Activated CD4-positive, alpha-beta T cell treated with anti-CD3 and anti-CD28 coated beads, Interleukin-2, amount 50 U/mL, for 48 hours (primary cell): ENCODE measurements at regions not wholly inside any gene's neighbourhood (a gene's known extent, or its start where the extent isn't known, plus 50 kb on each side); places are given as distances from the start of the nearest gene placed in this dataset.
"Not testable (repeated sequence)": the region's sequence is repeated elsewhere in the genome, so short reads cannot be mapped to it uniquely, and the experiment has no call there.

Source experiments
- DNase-seq, 2 experiments: peaks; one replicate each; pipeline ENCODE4 v3.0.0-alpha.2; 2020

- DNase-seq: no peak
Observed at GRCh38 chr2:145007093-145007959, 487.4 kb upstream of the ZEB2 start.

GRCh38 chr2:145002624-145003023, 482.7 kb upstream of the ZEB2 start:
- DNase-seq: no peak

DNA sequence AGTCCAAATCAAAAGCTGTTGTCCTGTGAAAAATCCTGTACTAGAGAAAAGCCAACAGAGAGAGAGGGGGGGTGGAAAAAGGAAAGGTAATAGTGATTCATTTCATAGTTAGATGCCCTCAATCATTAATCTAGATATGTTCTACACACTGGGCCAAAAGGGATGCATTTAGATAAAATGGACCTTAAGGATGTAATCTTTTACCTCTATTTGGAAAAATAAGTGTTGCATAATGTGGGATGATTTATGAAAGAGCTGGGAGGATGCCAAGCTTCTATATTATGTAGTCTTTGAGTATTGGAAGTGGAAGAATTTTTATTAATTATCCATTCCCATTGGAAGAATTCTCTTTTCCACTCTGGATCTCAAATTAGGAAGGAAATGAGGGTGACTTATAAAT, 480.5 kb upstream of the ZEB2 start:
- DNase-seq: no peak

DNA sequence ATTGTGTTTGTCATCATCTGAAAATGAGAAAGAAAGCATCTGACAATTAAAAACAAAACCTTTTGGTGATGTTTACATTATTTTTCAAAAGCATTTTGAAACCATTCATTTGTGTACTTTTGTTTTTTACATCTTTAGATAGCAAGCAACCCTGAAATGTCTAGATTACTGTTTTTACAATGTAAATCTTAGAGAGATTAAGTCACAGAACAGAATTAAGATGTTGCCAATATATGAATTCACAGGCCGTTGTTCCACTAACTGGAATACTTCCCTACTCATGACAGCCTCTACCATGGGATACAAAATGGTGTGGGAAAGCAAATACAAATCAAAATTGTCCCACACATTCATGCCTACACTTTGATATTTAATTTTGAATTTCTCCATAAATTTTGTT, 480.0 kb upstream of the ZEB2 start:
- no peak for DNase-seq

- DNase-seq: no peak
Observed at GRCh38 chr2:144999071-144999875, 479.4 kb upstream of the ZEB2 start.

GRCh38 chr2:144998435-144998834, 478.5 kb upstream of the ZEB2 start:
- DNase-seq: no peak

DNA sequence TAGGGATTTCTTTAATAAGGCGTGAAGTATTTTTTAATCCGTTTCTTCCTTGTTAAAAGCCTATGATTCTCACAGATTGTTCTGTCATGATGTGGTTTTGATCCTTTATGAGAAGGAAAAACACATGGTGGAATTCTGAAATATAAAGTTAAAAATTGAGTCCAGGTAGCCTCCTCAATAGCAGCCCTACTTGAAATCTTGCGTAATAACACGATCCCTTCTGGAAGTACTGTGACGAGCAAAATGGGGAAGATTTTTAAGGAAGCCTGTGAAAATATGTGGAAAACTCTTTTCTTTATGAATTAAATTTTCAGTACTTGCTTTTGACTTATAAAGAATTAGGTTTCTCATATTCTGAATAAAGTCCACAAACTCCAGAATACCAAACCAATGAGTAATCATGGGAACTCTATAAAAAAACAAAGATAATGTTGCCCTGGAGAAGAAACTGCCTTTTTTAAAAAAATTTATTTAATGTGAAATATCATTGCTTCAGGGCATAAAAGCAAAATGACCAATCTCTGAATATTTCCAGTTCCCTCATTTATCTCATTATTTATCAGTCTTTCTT, 476.4 kb upstream of the ZEB2 start:
- DNase-seq: no peak

DNA sequence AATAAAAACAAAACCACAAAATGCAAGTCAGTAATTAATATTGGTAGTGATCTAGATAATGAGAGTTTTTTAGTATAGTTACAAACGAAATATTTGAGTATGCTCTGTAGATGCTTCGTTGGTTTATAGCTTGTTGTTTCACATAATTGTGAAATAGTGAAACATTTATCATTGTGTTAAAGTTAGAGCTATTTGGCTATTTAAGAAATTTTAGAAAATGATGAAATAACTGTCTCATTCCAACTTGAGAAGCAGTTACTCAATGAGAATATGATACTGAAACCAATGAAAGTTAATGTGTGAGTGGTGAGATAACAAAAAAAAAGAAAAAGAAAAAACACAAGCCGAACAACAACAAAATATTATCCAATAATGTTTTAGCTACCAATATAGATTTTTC, 475.6 kb upstream of the ZEB2 start:
- DNase-seq: no peak

DNA sequence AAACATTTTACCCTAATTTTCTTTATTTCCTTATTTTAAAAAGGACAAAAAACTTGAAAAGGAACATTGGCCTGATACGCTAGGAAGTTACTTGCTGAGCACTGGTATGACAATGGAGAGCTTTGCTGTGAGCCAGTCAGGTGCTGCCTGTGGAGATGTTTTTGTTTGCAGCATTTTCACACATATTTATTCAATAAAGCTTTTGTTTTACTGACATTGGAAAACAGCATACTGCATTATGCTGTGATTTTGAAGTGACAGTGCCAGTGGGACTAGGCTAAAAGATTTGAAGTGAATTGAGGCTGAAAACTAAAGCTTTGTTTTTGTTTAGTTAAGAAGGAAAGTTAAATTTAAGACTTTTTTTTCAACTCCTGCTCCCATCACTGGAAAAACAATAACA, 470.7 kb upstream of the ZEB2 start:
- no peak for DNase-seq

GRCh38 chr2:144989579-144990270, 469.8 kb upstream of the ZEB2 start:
- no peak for DNase-seq

DNA sequence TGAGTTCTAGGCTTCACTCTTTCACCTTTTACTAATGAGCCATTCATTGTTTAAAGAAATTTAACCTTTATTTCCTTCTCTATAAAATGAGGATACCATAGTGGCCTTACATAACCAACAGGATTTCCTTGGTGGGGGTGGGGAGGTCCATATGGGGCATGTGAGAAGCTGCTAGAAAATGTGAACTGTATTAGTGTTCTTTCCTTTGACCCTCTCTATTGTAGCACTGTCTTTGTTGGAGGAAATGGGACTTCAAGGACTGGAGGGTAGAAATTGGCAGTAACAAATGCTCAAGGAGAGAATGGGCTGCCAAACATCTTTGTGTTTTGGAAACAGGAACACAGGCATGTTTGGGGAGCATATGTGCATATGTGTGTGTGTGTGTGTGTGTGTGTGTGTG, 468.7 kb upstream of the ZEB2 start:
- no peak for DNase-seq

DNA sequence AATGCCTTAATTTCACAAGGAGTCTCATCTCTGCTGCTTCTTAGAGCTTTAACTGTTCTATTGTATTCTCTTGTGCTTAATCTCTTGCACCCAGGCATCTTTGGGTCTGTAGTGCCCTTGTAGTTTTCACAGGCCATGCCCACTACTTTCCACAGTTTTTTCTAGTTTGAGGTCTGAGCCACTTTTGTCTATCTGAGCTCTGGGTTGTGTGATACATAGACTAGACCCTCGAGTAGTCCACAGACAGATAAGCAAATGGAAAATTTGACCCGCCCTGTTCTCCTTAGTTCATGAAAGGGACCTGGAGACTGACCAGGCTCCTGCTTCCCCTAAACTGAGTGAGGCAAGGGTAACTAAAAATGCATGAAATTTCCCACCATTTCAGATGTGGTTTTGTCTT, 466.8 kb upstream of the ZEB2 start:
- no peak for DNase-seq

GRCh38 chr2:144984038-144984437, 464.1 kb upstream of the ZEB2 start:
- no peak for DNase-seq

DNA sequence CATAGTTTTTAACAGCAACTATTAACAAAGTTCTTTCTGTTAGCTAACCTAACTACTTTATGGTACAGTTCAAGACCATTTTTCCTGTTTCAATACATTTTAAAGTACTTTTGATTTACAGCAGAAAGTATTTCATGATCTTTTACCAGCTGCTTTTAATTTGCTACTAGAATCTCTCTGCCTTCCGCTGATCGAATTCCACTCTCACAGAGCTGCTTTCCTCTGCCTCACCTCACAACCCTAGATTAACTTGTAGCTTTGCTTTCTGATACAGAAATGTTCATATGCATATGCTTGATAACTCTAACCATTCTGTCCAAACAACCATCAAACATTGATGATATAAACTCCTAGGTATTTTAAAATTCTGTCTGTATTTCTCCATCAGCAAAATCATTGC, 463.2 kb upstream of the ZEB2 start:
- DNase-seq: no peak

GRCh38 chr2:144982481-144982880, 462.6 kb upstream of the ZEB2 start:
- DNase-seq: no peak

- DNase-seq: no peak
Observed at GRCh38 chr2:144975881-144976280, 456.0 kb upstream of the ZEB2 start.

GRCh38 chr2:144972676-144973075, 452.8 kb upstream of the ZEB2 start:
- DNase-seq: no peak

DNA sequence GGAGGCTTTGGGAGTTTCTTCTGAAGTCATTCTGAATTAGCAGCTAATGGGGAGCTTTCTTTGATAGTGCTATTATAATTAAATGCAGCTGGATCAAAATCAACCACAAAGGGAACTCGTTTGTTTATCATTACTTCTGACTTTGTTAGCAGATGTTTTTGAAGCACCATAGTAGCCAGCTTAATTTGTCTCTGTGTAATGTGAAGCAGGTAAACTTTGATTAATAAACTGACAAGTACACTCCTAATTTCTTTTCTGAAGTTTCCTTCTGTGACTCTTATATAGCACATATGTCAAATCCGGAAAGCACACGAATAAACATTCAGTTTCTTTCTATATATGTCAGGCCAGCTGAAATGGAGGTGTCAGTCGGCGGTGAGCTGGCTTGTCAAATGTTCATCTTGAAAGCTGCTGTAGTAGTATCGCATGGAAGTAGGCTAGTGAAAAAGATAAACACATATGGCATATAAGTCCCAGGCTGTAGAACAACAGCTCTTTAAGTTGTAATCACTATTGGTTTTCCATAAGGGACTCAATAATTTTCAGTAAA, 451.9 kb upstream of the ZEB2 start:
- DNase-seq: no peak

DNA sequence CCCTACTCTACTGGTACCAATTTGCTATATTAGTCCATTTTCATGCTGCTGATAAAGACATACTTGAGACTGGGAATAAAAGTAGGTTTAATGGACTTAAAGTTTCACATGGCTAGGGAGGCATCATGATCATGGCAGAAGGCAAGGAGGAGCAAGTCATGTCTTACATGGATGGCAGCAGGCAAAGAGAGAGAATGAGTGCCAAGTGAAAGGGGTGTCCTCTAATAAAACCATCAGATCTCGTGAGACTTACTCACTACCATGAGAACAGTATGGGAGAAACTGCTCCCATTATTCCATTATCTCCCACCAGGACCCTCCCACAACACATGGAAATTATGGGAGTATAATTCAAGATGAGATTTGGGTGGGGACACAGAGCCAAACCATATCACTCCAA, 450.5 kb upstream of the ZEB2 start:
- not testable (repeated sequence) for DNase-seq

DNA sequence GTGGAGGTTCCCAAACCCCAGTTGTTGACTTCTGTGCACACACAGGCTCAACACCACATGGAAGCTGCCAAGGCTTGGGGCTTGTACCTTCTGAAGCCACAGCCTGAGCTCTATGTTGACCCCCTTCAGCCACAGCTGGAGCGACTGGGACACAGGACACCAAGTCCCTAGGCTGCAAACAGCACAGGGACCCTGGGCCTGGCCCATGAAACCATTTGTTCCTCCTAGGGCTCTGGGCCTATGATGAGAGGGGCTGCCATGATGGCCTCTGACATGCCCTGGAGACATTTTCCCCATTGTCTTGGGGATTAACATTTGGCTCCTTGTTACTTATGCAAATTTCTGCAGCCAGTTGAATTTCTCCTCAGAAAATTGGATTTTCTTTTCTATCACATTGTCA, 449.6 kb upstream of the ZEB2 start:
- DNase-seq: not testable (repeated sequence)

GRCh38 chr2:144967961-144968360, 448.0 kb upstream of the ZEB2 start:
- DNase-seq: no peak

- no peak for DNase-seq
Observed at GRCh38 chr2:144965172-144965571, 445.3 kb upstream of the ZEB2 start.

GRCh38 chr2:144963031-144963430, 443.1 kb upstream of the ZEB2 start:
- DNase-seq: no peak
